AG09319 (cell line): ENCODE measurements at regions not wholly inside any gene's neighbourhood (a gene's known extent, or its start where the extent isn't known, plus 50 kb on each side); places are given as distances from the start of the nearest gene placed in this dataset.

Experiments
- DNase-seq: peaks from one replicate; pipeline ENCODE4 v3.0.0-alpha.2; 2010; ENCODE audit warnings: low read depth; ENCODE audit errors: extremely low read depth
- TF ChIP-seq, protein P1 (sequence below): IDR thresholded peaks from 2 replicates; pipeline ENCODE4 v1.5.1; 2011; ENCODE audit warnings: low read depth, mild to moderate bottlenecking, inconsistent platforms, low read length, moderate library complexity

DNA sequence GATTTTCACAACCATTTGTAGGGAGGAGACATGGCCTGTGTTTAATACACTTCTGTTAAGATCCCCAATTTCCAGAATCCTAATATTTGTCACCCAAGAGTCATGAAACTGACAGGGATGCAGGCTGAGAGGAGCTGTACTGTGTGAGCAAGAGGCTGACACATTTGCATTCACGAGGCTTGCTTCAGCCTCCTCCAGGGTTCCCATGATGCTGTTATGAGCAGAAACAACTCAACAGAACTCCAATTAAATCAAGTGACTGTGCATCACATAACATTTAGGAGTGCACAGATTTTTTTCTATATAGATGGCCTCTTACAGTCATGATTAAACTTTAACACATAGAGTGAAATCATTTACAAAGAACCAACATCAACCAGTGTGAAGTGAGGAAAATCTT lies 292.3 kb upstream of the STT3B start:
- no peak for DNase-seq
- TF ChIP-seq, protein P1, sequence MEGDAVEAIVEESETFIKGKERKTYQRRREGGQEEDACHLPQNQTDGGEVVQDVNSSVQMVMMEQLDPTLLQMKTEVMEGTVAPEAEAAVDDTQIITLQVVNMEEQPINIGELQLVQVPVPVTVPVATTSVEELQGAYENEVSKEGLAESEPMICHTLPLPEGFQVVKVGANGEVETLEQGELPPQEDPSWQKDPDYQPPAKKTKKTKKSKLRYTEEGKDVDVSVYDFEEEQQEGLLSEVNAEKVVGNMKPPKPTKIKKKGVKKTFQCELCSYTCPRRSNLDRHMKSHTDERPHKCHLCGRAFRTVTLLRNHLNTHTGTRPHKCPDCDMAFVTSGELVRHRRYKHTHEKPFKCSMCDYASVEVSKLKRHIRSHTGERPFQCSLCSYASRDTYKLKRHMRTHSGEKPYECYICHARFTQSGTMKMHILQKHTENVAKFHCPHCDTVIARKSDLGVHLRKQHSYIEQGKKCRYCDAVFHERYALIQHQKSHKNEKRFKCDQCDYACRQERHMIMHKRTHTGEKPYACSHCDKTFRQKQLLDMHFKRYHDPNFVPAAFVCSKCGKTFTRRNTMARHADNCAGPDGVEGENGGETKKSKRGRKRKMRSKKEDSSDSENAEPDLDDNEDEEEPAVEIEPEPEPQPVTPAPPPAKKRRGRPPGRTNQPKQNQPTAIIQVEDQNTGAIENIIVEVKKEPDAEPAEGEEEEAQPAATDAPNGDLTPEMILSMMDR: no peak

DNA sequence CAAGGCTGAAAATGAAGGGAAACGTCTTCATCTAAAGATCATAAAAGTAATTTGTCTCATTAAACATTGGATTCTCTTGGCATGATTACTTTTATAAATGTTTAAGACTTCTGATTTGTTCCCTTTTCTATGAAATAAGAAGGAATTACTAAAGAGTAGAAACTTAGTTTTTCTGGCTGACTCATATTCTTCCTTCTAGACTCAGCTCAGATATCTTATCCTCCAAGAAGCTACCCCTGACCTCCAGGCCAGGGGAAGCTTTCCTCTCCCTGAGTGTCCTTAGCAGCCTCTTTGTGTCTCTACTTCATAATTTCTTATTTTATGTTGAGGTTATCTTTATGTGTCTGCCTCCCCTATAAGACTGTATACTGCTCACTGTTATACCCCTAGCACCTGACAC lies 291.9 kb upstream of the STT3B start:
- no peak for DNase-seq
- TF ChIP-seq, protein P1: no peak

DNA sequence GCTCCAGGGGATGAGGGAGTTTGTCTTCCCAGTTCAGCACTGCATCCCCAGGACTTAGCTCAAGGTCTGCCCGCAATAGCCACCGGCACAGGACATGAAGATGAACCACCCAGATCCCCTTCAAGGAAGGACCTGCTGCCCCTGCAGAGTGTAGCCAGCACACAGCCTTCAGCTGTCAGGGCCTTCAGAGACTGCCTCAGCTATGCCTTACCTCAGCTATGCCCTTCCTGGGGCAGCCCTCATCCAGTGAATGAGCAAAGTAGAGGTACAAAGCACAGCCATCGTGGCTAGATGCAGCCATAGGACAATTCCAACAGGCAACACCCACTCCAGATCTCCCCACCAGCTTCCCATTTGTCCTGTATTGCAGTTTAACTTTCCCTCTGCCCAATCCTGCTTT lies 291.2 kb upstream of the STT3B start:
- DNase-seq: no peak
- TF ChIP-seq, protein P1: no peak

DNA sequence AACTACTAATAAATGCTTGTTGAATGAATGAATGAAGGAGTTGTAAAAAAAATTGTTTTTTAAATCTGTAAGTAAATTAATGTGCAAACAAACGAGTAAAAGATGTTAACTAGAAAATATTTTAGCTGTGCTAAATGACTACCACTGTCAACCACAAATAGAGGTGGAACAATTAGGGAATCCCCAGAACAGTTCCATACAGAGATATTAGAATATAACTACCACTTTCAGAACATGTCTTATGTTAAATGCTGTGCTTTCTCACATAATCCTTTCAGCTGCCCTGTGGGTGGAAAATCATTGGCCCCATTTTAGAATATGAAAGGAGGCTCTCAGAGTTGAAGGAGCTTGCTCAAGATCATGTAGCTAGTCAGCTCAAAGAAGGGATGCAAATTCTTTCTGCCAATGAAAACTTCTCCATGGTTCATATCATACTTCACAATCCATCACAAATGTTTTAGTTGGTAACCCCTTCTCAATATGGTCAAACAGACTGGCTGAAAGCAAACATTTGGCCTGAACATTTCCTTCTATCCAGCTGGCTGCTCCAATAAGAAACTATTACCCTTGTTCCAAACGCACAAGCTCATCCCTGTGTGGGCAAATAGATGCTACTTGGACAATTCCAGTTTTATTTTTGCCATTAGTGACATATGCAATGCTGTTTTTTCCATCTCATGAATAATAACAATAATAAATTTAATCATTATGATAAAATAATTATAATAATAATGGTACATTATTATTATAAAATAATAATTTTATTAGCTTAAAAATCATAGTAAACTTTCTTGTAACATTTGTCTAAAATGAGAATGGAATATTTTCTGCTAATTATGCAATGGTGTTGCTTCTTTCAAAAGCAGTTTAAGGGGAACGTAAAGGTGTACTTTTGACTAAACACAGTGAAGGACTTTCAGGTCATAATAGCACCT lies 290.4 kb upstream of the STT3B start:
- TF ChIP-seq, protein P1: no peak
- no peak for DNase-seq

DNA sequence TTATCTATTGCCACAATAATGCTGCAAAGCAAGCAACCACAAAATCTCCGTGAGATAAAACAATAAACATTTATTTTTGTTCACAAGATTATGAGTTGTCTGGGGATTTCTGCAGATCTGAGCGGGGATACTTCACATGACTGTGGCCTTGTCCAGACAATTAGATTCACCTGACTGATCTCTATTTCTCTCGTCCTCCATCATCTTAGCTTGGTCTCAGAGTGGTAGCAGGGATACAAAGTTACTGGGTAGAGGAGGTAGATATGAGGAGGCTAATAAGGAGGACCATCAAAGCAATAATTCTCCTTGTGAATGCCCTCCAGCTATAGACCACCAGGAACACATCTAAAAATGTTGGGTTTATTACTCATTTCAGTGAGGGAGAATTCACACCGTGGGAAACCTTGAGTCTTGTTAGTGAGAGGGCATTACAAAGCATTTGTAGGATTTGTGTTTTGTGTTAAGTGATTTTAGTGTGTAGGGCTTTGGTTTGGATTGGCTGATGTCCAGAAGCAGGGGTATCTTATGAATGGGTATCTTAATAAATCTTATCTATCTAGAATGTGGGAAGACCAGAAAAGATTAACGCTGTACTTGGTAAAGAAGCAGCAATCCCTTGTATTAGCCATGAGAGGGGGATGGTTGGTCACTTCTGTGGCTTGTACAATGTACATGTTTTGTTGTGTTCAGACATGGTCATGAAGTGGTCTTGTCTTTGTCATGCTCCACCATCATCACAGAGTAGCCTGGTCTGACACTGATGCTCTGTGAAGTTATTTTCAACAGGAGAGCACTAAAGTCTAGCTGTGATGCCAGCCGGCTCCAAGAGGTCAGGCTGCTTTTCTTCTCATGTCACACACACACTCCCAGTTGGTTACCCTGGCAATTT lies 287.6 kb upstream of the STT3B start:
- no peak for DNase-seq

DNA sequence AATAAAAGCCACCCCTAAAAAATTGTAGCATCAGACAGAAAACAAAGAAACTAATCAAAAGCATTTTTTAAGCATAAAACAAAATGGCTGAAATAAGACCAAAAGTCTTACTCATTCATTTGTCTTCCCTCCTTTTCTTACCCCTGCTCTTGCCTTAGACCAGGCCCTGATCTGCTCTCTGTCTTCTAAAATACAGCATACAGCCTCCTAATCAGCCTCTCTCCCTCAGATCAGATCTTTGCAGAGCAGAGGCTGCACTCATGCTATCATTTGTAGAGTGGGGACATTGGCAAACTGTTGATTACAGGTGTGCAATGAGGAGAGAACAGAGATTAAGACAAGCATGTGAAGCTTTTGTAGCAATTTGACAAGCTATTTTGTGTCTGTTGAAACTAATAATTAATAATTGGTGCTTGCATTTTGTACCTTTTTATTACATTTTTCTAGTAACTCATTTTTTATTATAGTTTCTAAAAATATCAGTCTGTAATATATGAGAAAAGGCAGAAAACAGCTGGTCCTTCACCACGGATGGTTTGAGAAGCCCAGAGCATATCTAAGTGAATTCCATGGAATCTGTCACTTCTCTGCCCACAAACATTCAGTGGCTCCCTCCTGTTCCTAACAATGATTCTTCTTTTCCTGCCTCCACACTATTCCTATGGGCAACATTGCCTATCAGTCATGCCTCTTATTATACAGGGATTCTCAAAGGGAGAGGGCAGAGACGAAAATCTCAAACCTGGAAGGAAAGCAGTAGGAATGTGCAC lies 286.2 kb upstream of the STT3B start:
- no peak for DNase-seq
- TF ChIP-seq, protein P1: no peak

More for the DNA sequence above, 287.6 kb upstream of the STT3B start:
- TF ChIP-seq, protein P1: no peak
